Keratinocyte (primary cell): ENCODE measurements at regions not wholly inside any gene's neighbourhood (a gene's known extent, or its start where the extent isn't known, plus 50 kb on each side); places are given as distances from the start of the nearest gene placed in this dataset.

Source experiments
- DNase-seq: peaks from one replicate; pipeline ENCODE4 v3.0.0-alpha.2; 2011; ENCODE audit warnings: low read depth, missing footprints, low spot score
- FAIRE-seq: peaks from 2 replicates; lab custom pipeline; 2011; peaks lifted over from hg19 to GRCh38; lab: Jason Lieb, UNC
- H2AFZ ChIP-seq: 2 replicates; pipeline ENCODE4 v1.6.0; 2012; ENCODE audit warnings: low read length, control low read depth, inconsistent platforms; ENCODE audit not compliant: control insufficient read depth
- H3K27ac ChIP-seq: 2 replicates; pipeline ENCODE4 v1.5.1; 2011; ENCODE audit warnings: low read length; ENCODE audit not compliant: control insufficient read depth, insufficient read depth
- H3K27me3 ChIP-seq: 3 replicates; pipeline ENCODE4 v1.6.0; 2011; ENCODE audit warnings: low read length; ENCODE audit not compliant: control insufficient read depth, insufficient read depth; ENCODE audit errors: extremely low read depth
- H3K36me3 ChIP-seq, 2 experiments: 2 replicates in 1 of 2; 3 replicates in 1 of 2; pipeline ENCODE4 v1.5.1; 2011; ENCODE audit warnings: low read length in 2 of 2, mild to moderate bottlenecking in 1 of 2; ENCODE audit not compliant: control insufficient read depth in 2 of 2, insufficient read depth in 2 of 2; ENCODE audit errors: extremely low read depth in 1 of 2
- H3K4me1 ChIP-seq: 3 replicates; pipeline ENCODE4 v1.5.1; 2011; ENCODE audit warnings: low read length; ENCODE audit not compliant: control insufficient read depth, insufficient read depth; ENCODE audit errors: extremely low read depth
- H3K4me2 ChIP-seq: 3 replicates; pipeline ENCODE4 v1.6.0; 2011; ENCODE audit warnings: low read depth, low read length; ENCODE audit not compliant: control insufficient read depth, insufficient read depth; ENCODE audit errors: extremely low read depth
- H3K4me3 ChIP-seq, 3 experiments: fragments of 200-600 bp in 1 of 3; sonication (generic) in 1 of 3; 2 replicates in 2 of 3; 3 replicates in 1 of 3; pipeline ENCODE4 v1.5.1; 2011 to 2016; ENCODE audit warnings: low read length in 3 of 3, mild to moderate bottlenecking in 3 of 3, control low read depth in 2 of 3, inconsistent platforms in 1 of 3, low read depth in 1 of 3, mixed read lengths in 1 of 3, mixed run types in 1 of 3, moderate library complexity in 1 of 3; ENCODE audit not compliant: control insufficient read depth in 2 of 3, insufficient read depth in 2 of 3; ENCODE audit errors: extremely low read depth in 1 of 3
- H3K79me2 ChIP-seq: 2 replicates; pipeline ENCODE4 v1.6.0; 2012; ENCODE audit warnings: low read length; ENCODE audit not compliant: control insufficient read depth, insufficient read depth
- H3K9ac ChIP-seq: 3 replicates; pipeline ENCODE4 v1.6.0; 2011; ENCODE audit warnings: low read length; ENCODE audit not compliant: control insufficient read depth, insufficient read depth; ENCODE audit errors: extremely low read depth
- H3K9me1 ChIP-seq: 3 replicates; pipeline ENCODE4 v1.6.0; 2011; ENCODE audit warnings: low read length; ENCODE audit not compliant: control insufficient read depth, insufficient read depth; ENCODE audit errors: extremely low read depth
- H3K9me3 ChIP-seq: 2 replicates; pipeline ENCODE4 v1.5.1; 2012; ENCODE audit warnings: low read depth, low read length; ENCODE audit not compliant: control insufficient read depth
- H4K20me1 ChIP-seq: 3 replicates; pipeline ENCODE4 v1.6.0; 2011; ENCODE audit warnings: low read length; ENCODE audit not compliant: control insufficient read depth, insufficient read depth; ENCODE audit errors: extremely low read depth
- EZH2 ChIP-seq: IDR thresholded peaks from one replicate; pipeline ENCODE4 v1.6.1; 2012; ENCODE audit warnings: inconsistent platforms, mild to moderate bottlenecking, low read length, moderate library complexity
- dilution Hi-C: fragments of 300-500 bp; cut with MboI; formaldehyde crosslinking; loops from one replicate; pipeline ENCODE4 v1.7.0; 2020; ENCODE audit warnings: low sequenced_read_pairs; ENCODE audit not compliant: extremely low pct_ligation_motif_present
- TF ChIP-seq, protein P1 (sequence below), 3 experiments: IDR thresholded peaks in 1 of 3; conservative IDR thresholded peaks in 1 of 3; optimal IDR thresholded peaks in 1 of 3; 2 replicates in 2 of 3; 3 replicates in 1 of 3; pipeline versions ENCODE3 to v1.5.1; 2011; ENCODE audit warnings: low read length in 3 of 3, mild to moderate bottlenecking in 3 of 3, moderate library complexity in 2 of 3, control low read depth in 1 of 3, inconsistent platforms in 1 of 3; ENCODE audit not compliant: insufficient read depth in 2 of 3; ENCODE audit errors: extremely low read depth in 1 of 3

DNA sequence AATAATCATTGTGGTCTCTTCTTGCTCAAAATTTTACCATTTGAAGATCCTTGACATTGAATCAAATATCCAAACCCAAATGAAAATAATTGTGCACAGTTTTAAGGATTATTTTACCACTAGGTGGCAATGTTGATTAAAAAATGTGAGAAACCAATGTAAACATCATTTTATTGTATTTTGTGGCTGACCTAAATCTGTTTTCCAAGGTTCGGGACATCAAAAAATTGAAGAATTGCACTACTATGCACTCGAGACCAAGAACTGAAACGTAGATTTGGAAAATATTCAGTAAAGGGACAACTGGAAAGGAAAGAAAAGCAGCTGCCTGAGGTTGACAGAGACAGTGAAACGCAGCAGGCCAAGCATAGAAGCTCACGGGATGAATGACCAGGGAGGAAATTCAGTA is 259.3 kb downstream of the SNX13 start:
- Histone ChIP-seq H3K27ac (peak overlapping the region; percentile 96), H3K9ac (peak overlapping the region; percentile 68), H3K36me3 (peaks cover 0 to 1% of the 10 kb centered on the region in 2 experiments), H4K20me1 (no peaks in the 10 kb centered on the region), H2AFZ (no peak overlapping the region), H3K4me1 (peaks cover 42% of the 10 kb centered on the region), H3K79me2 (no peaks in the 10 kb centered on the region), H3K9me1 (no peaks in the 10 kb centered on the region), H3K4me3 (no peak overlapping the region), H3K4me2 (peak overlapping the region; percentile 70), H3K27me3 (no peaks in the 10 kb centered on the region), H3K9me3 (no peaks in the 10 kb centered on the region)
- DNase-seq (no peak), FAIRE-seq (no peak)
- TF ChIP-seq EZH2: no peak
- TF ChIP-seq, protein P1, sequence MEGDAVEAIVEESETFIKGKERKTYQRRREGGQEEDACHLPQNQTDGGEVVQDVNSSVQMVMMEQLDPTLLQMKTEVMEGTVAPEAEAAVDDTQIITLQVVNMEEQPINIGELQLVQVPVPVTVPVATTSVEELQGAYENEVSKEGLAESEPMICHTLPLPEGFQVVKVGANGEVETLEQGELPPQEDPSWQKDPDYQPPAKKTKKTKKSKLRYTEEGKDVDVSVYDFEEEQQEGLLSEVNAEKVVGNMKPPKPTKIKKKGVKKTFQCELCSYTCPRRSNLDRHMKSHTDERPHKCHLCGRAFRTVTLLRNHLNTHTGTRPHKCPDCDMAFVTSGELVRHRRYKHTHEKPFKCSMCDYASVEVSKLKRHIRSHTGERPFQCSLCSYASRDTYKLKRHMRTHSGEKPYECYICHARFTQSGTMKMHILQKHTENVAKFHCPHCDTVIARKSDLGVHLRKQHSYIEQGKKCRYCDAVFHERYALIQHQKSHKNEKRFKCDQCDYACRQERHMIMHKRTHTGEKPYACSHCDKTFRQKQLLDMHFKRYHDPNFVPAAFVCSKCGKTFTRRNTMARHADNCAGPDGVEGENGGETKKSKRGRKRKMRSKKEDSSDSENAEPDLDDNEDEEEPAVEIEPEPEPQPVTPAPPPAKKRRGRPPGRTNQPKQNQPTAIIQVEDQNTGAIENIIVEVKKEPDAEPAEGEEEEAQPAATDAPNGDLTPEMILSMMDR (optimal IDR thresholded peaks at IDR 0.05 in 1 of 3, IDR thresholded peaks at IDR 0.05 in 1 of 3, conservative IDR thresholded peaks at IDR 0.05 in 1 of 3; ENCODE audit: extremely low read depth in 1 of 3, insufficient read depth in 2 of 3, low read length in 3 of 3): peak in 1 of 3 experiments; percentile 36
- dilution Hi-C loops: no loop called here

DNA sequence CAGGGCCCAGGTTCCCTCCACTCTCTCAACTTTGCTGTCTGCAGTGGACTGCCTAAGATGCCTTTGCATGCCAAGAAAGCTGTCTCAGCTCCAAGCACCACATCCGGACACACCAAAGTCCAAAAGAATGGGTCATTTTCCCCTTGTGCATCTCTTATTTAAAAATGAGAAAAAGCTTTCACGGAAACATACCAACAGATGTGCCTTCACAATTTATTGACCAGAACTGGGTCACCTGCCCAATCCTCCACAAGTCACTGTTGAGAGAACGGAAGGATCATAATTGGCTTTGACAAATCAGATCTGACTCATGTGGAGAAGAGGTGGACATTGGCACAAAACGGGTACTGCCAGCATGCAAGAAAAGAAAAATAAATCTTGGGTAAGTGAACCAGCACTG is 258.3 kb downstream of the SNX13 start:
- Histone ChIP-seq H2AFZ (no peak overlapping the region), H4K20me1 (no peaks in the 10 kb centered on the region), H3K4me2 (no peak overlapping the region), H3K36me3 (peaks cover 0 to 1% of the 10 kb centered on the region in 2 experiments), H3K9me3 (no peaks in the 10 kb centered on the region), H3K4me1 (peaks cover 41% of the 10 kb centered on the region), H3K27me3 (no peaks in the 10 kb centered on the region), H3K27ac (no peak overlapping the region), H3K4me3 (no peak overlapping the region), H3K9me1 (no peaks in the 10 kb centered on the region), H3K79me2 (no peaks in the 10 kb centered on the region), H3K9ac (no peak overlapping the region)
- dilution Hi-C loops: no loop called here
- TF ChIP-seq, protein P1 (optimal IDR thresholded peaks at IDR 0.05 in 1 of 3, IDR thresholded peaks at IDR 0.05 in 1 of 3, conservative IDR thresholded peaks at IDR 0.05 in 1 of 3; ENCODE audit: extremely low read depth in 1 of 3, insufficient read depth in 2 of 3, low read length in 3 of 3): no peak
- no peak for TF ChIP-seq EZH2
- FAIRE-seq (no peak), DNase-seq (no peak)
